ENCODE measurements at regions not wholly inside any gene's neighbourhood (a gene's known extent, or its start where the extent isn't known, plus 50 kb on each side); places are given as distances from the start of the nearest gene placed in this dataset.

- Histone ChIP-seq H3K27ac (ENCODE audit: low read depth, low read length) (no peak overlapping the region), H3K9me2 (replicated peaks; ENCODE audit: control insufficient read depth, low read length) (no peaks in the 10 kb centered on the region), H3K9me3 (ENCODE audit: control insufficient read depth, insufficient read depth, low read length) (no peaks in the 10 kb centered on the region), H3K36me3 (ENCODE audit: control insufficient read depth, low read length) (no peaks in the 10 kb centered on the region), H3K4me3 (ENCODE audit: low read length) (no peak overlapping the region), H4K20me1 (ENCODE audit: control insufficient read depth, insufficient read depth, low read depth, low read length) (no peaks in the 10 kb centered on the region), H3K4me2 (ENCODE audit: low read length) (no peak overlapping the region), H3K27me3 (ENCODE audit: control insufficient read depth, low read length) (no peaks in the 10 kb centered on the region), H3F3A (ENCODE audit: control insufficient read depth, insufficient read depth) (no peaks in the 10 kb centered on the region), H3K79me2 (ENCODE audit: control insufficient read depth, low read length) (no peaks in the 10 kb centered on the region), H3K4me1 (ENCODE audit: control insufficient read depth, low read length) (no peaks in the 10 kb centered on the region)
- no peak for TF ChIP-seq EZH2phosphoT487 (IDR thresholded peaks at IDR 0.05; ENCODE audit: borderline replicate concordance, low read length)
- TF ChIP-seq CTCF (IDR thresholded peaks at IDR 0.05; ENCODE audit: low read depth, low read length, poor library complexity, severe bottlenecking), result no peak
Observed at GRCh38 chr9:30160570-30160969, 2223.9 kb upstream of the ACO1 start.

- Histone ChIP-seq H3K4me3 (ENCODE audit: low read length) (no peak overlapping the region), H3K36me3 (ENCODE audit: control insufficient read depth, low read length) (no peaks in the 10 kb centered on the region), H3F3A (ENCODE audit: control insufficient read depth, insufficient read depth) (no peaks in the 10 kb centered on the region), H3K4me2 (ENCODE audit: low read length) (no peak overlapping the region), H3K27me3 (ENCODE audit: control insufficient read depth, low read length) (no peaks in the 10 kb centered on the region), H3K9me2 (replicated peaks; ENCODE audit: control insufficient read depth, low read length) (no peaks in the 10 kb centered on the region), H3K27ac (ENCODE audit: low read depth, low read length) (no peak overlapping the region), H3K79me2 (ENCODE audit: control insufficient read depth, low read length) (no peaks in the 10 kb centered on the region), H3K9me3 (ENCODE audit: control insufficient read depth, insufficient read depth, low read length) (no peaks in the 10 kb centered on the region), H3K4me1 (ENCODE audit: control insufficient read depth, low read length) (no peaks in the 10 kb centered on the region), H4K20me1 (ENCODE audit: control insufficient read depth, insufficient read depth, low read depth, low read length) (no peaks in the 10 kb centered on the region)
- TF ChIP-seq CTCF (IDR thresholded peaks at IDR 0.05; ENCODE audit: low read depth, low read length, poor library complexity, severe bottlenecking), result no peak
- no peak for TF ChIP-seq EZH2phosphoT487 (IDR thresholded peaks at IDR 0.05; ENCODE audit: borderline replicate concordance, low read length)
Observed at GRCh38 chr9:30172206-30172605, 2212.2 kb upstream of the ACO1 start.

GRCh38 chr9:30178610-30179009 lies 2205.8 kb upstream of the ACO1 start:
- Histone ChIP-seq H3K9me3 (ENCODE audit: control insufficient read depth, insufficient read depth, low read length) (no peaks in the 10 kb centered on the region), H3K4me2 (ENCODE audit: low read length) (no peak overlapping the region), H3K4me3 (ENCODE audit: low read length) (no peak overlapping the region), H3K27ac (ENCODE audit: low read depth, low read length) (no peak overlapping the region), H3K4me1 (ENCODE audit: control insufficient read depth, low read length) (no peaks in the 10 kb centered on the region), H3F3A (ENCODE audit: control insufficient read depth, insufficient read depth) (no peaks in the 10 kb centered on the region), H3K9me2 (replicated peaks; ENCODE audit: control insufficient read depth, low read length) (no peaks in the 10 kb centered on the region), H3K27me3 (ENCODE audit: control insufficient read depth, low read length) (no peaks in the 10 kb centered on the region), H3K36me3 (ENCODE audit: control insufficient read depth, low read length) (no peaks in the 10 kb centered on the region), H4K20me1 (ENCODE audit: control insufficient read depth, insufficient read depth, low read depth, low read length) (no peaks in the 10 kb centered on the region), H3K79me2 (ENCODE audit: control insufficient read depth, low read length) (no peaks in the 10 kb centered on the region)
- TF ChIP-seq EZH2phosphoT487 (IDR thresholded peaks at IDR 0.05; ENCODE audit: borderline replicate concordance, low read length) (no peak), CTCF (IDR thresholded peaks at IDR 0.05; ENCODE audit: low read depth, low read length, poor library complexity, severe bottlenecking) (no peak)

GRCh38 chr9:30193421-30193820 lies 2191.0 kb upstream of the ACO1 start:
- no peaks in the 10 kb centered on the region for H3K9me2 ChIP-seq (replicated peaks; ENCODE audit: control insufficient read depth, low read length)
- H3K36me3 ChIP-seq (ENCODE audit: control insufficient read depth, low read length), result no peaks in the 10 kb centered on the region
- H3K27ac ChIP-seq (ENCODE audit: low read depth, low read length), result no peak overlapping the region
- no peak overlapping the region for H3K4me2 ChIP-seq (ENCODE audit: low read length)
- peaks cover 7% of the 10 kb centered on the region; the same call in 1 of the 2 replicates for H3K9me3 ChIP-seq (ENCODE audit: control insufficient read depth, insufficient read depth, low read length)
- no peaks in the 10 kb centered on the region for H4K20me1 ChIP-seq (ENCODE audit: control insufficient read depth, insufficient read depth, low read depth, low read length)
- H3K4me3 ChIP-seq (ENCODE audit: low read length), result no peak overlapping the region
- H3K4me1 ChIP-seq (ENCODE audit: control insufficient read depth, low read length), result no peaks in the 10 kb centered on the region
- H3F3A ChIP-seq (ENCODE audit: control insufficient read depth, insufficient read depth), result no peaks in the 10 kb centered on the region
- no peaks in the 10 kb centered on the region for H3K27me3 ChIP-seq (ENCODE audit: control insufficient read depth, low read length)
- H3K79me2 ChIP-seq (ENCODE audit: control insufficient read depth, low read length), result no peaks in the 10 kb centered on the region
- TF ChIP-seq CTCF (IDR thresholded peaks at IDR 0.05; ENCODE audit: low read depth, low read length, poor library complexity, severe bottlenecking) (no peak), EZH2phosphoT487 (IDR thresholded peaks at IDR 0.05; ENCODE audit: borderline replicate concordance, low read length) (no peak)

Measured in DOHH2 (cell line).